Activated CD4-positive, alpha-beta T cell treated with anti-CD3 and anti-CD28 coated beads, Interleukin-2, amount 10 ng/mL, durations not matched to agents 24 days and 14 days (primary cell): ENCODE measurements at regions not wholly inside any gene's neighbourhood (a gene's known extent, or its start where the extent isn't known, plus 50 kb on each side); places are given as distances from the start of the nearest gene placed in this dataset.

ENCODE experiments used
- DNase-seq: peaks from one replicate; pipeline ENCODE4 v3.0.0; 2022
- H3K27ac Mint-ChIP-seq: one replicate; pipeline ENCODE4 v1.8.0; 2022; ENCODE audit warnings: mild to moderate bottlenecking, mixed read lengths
- H3K27me3 Mint-ChIP-seq: one replicate; pipeline ENCODE4 v1.8.0; 2022; ENCODE audit warnings: mixed read lengths
- H3K36me3 Mint-ChIP-seq: one replicate; pipeline ENCODE4 v1.8.0; 2022; ENCODE audit warnings: low read depth, mild to moderate bottlenecking, mixed read lengths
- H3K4me1 Mint-ChIP-seq: one replicate; pipeline ENCODE4 v1.8.0; 2021; ENCODE audit warnings: mixed read lengths
- H3K4me3 Mint-ChIP-seq: one replicate; pipeline ENCODE4 v1.8.0; 2022; ENCODE audit warnings: mild to moderate bottlenecking, moderate library complexity, mixed read lengths
- H3K9me3 Mint-ChIP-seq: one replicate; pipeline ENCODE4 v1.8.0; 2021; ENCODE audit warnings: mixed read lengths
- intact Hi-C: fragments of 100-400 bp; cut with micrococcal nuclease; formaldehyde crosslinking; loops from one replicate; pipeline ENCODE4 v1.15.1; 2023

DNA sequence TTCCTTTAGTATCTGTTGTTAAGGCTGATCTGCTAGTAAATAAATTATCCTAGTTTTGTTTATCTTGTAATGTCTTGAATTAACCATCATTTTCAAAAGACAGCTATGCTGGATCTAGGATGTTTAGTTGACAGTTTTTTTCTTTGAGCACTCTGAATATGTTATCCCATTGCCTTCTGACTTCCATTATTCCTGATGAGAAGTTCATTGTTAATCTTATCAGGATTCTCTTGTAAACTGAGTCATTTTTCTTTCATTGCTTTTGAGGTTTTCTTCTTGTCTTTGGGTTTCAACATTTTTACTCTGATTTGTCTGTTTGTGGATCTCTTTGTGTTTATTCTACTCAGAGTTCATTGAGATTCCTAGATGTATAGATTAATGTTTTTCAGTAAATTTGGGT is 157.7 kb downstream of the WNT7A start:
- Mint-ChIP-seq H3K4me3 (no peak overlapping the region), H3K36me3 (no peaks in the 10 kb centered on the region), H3K27ac (no peak overlapping the region), H3K9me3 (peaks cover 4% of the 10 kb centered on the region), H3K4me1 (no peaks in the 10 kb centered on the region), H3K27me3 (peaks cover 14% of the 10 kb centered on the region)
- intact Hi-C loops: no loop called here
- DNase-seq: no peak

GRCh38 chr3:13718436-13718835 is 161.4 kb downstream of the WNT7A start:
- Mint-ChIP-seq H3K27ac (no peak overlapping the region), H3K27me3 (peaks cover 5% of the 10 kb centered on the region), H3K4me3 (no peak overlapping the region), H3K36me3 (no peaks in the 10 kb centered on the region), H3K9me3 (peaks cover 15% of the 10 kb centered on the region), H3K4me1 (no peaks in the 10 kb centered on the region)
- peak; percentile 39 for DNase-seq
- intact Hi-C loops: no loop called here

DNA sequence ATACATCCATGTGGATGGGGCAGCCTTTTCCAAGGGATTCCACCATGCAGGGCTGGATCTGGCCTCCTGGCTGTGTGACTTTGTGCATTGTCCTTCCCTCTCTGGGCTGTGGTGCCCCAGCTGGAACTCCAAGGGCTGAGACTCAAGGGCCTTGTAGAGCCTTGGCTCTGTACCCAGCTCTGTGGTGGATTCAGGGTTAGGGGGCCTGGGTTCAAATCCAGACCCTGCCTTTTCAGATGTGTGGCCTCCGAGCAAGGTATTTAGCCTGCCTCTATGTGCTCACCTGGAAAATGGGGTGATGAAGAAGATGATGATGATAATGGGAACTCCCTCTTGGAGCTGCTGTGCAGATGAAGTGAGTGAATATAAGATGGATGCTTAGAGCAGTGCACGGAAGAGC is 161.9 kb downstream of the WNT7A start:
- Mint-ChIP-seq H3K4me3 (no peak overlapping the region), H3K27ac (no peak overlapping the region), H3K4me1 (no peaks in the 10 kb centered on the region), H3K36me3 (no peaks in the 10 kb centered on the region), H3K27me3 (peaks cover 2% of the 10 kb centered on the region), H3K9me3 (peaks cover 19% of the 10 kb centered on the region)
- intact Hi-C loops: no loop called here
- DNase-seq: peak; percentile 41

GRCh38 chr3:13717222-13717895 is 162.5 kb downstream of the WNT7A start:
- Mint-ChIP-seq H3K4me1 (no peaks in the 10 kb centered on the region), H3K9me3 (peaks cover 21% of the 10 kb centered on the region), H3K4me3 (no peak overlapping the region), H3K27ac (no peak overlapping the region), H3K36me3 (no peaks in the 10 kb centered on the region), H3K27me3 (no peaks in the 10 kb centered on the region)
- no peak for DNase-seq
- intact Hi-C loops: no loop called here

DNA sequence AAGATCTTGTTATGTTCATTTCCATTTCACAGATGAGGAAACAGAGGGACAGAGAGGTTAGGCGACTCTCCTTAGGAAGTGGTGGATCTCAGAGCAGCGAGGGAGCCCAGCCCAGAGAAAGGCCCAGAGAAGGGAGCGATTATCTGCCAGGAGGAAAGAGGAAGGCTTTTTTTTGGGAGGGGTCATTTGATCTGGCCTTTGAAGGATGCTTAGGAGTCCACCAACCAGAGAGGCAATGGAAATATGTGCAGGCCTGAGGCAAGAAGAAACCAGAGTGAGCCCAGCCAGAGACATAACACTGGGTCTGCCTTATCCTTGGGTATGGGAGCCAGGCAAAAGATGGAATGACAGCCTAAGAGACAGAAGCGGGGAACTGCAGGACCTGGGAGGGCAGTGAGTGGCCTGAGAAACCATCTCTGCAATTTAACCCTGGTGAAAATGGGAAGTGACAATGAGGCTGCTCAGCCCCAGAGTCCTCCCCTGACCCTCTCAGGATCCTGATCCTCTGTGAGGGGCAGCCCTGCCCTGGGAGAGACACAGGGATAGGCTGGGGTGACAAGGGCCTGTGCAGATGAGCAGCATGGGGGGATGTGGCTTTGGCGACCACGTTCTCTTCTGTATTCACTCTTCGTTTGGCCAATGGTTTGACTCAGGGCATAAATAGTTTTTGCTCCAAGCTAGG is 163.2 kb downstream of the WNT7A start:
- intact Hi-C loops: no loop called here
- H3K27me3 Mint-ChIP-seq: no peaks in the 10 kb centered on the region
- H3K4me3 Mint-ChIP-seq: no peak overlapping the region
- peak; percentile 47 for DNase-seq
- no peaks in the 10 kb centered on the region for H3K4me1 Mint-ChIP-seq
- H3K9me3 Mint-ChIP-seq: peaks cover 28% of the 10 kb centered on the region
- no peaks in the 10 kb centered on the region for H3K36me3 Mint-ChIP-seq
- no peak overlapping the region for H3K27ac Mint-ChIP-seq

- H3K4me1 Mint-ChIP-seq: no peaks in the 10 kb centered on the region
- H3K9me3 Mint-ChIP-seq: peaks cover 35% of the 10 kb centered on the region
- peak; percentile 45 for DNase-seq
- intact Hi-C loops: no loop called here
- H3K4me3 Mint-ChIP-seq: no peak overlapping the region
- H3K36me3 Mint-ChIP-seq: no peaks in the 10 kb centered on the region
- H3K27me3 Mint-ChIP-seq: no peaks in the 10 kb centered on the region
- H3K27ac Mint-ChIP-seq: no peak overlapping the region
These were observed 163.9 kb downstream of the WNT7A start for GRCh38 chr3:13715961-13716360.

GRCh38 chr3:13715167-13715954 is 164.5 kb downstream of the WNT7A start:
- H3K4me3 Mint-ChIP-seq: no peak overlapping the region
- intact Hi-C loops: no loop called here
- no peaks in the 10 kb centered on the region for H3K27me3 Mint-ChIP-seq
- no peak overlapping the region for H3K27ac Mint-ChIP-seq
- DNase-seq: peak; percentile 34
- H3K4me1 Mint-ChIP-seq: no peaks in the 10 kb centered on the region
- no peaks in the 10 kb centered on the region for H3K36me3 Mint-ChIP-seq
- peaks cover 38% of the 10 kb centered on the region for H3K9me3 Mint-ChIP-seq

DNA sequence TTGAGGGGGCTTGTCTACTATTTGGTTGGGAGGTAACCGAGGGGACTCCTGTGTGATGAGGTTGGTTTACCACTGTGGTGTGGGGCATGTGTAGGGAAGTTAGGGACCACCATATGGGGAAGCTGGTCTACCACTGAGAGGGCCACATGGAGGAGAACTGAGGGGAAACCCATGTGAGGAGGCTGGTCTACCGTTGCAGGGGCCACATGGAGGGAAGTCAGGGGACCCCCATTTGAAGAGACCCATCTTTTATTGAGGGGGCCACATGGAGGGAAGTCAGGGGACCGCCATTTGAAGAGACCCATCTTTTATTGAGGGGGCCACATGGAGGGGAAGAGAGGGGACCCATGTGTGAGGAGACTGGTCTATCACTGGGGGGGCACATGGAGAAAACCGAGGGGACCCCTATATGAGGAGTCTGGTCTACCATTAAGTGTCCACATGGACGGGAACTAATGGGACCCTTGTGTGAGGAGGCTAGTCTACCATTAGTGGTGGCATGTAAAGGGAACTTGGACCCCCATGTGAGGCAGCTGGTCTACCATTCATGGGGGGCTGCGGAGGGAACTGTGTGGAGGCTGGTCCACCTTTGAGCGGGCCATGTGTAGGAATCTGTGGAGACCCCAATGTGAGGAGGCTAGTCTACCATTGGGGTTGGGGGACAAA is 165.5 kb downstream of the FBLN2 start:
- Mint-ChIP-seq H3K27ac (no peak overlapping the region), H3K27me3 (no peaks in the 10 kb centered on the region), H3K4me3 (no peak overlapping the region), H3K4me1 (no peaks in the 10 kb centered on the region), H3K36me3 (no peaks in the 10 kb centered on the region), H3K9me3 (peaks cover 48% of the 10 kb centered on the region)
- peak; percentile 41 for DNase-seq
- intact Hi-C loops: no loop called here

- intact Hi-C loops: no loop called here
- H3K27me3 Mint-ChIP-seq: no peaks in the 10 kb centered on the region
- H3K4me1 Mint-ChIP-seq: no peaks in the 10 kb centered on the region
- DNase-seq: peak; percentile 26
- H3K27ac Mint-ChIP-seq: no peak overlapping the region
- H3K9me3 Mint-ChIP-seq: peaks cover 57% of the 10 kb centered on the region
- no peaks in the 10 kb centered on the region for H3K36me3 Mint-ChIP-seq
- no peak overlapping the region for H3K4me3 Mint-ChIP-seq
These were observed 164.5 kb downstream of the FBLN2 start for GRCh38 chr3:13713396-13713795.

DNA sequence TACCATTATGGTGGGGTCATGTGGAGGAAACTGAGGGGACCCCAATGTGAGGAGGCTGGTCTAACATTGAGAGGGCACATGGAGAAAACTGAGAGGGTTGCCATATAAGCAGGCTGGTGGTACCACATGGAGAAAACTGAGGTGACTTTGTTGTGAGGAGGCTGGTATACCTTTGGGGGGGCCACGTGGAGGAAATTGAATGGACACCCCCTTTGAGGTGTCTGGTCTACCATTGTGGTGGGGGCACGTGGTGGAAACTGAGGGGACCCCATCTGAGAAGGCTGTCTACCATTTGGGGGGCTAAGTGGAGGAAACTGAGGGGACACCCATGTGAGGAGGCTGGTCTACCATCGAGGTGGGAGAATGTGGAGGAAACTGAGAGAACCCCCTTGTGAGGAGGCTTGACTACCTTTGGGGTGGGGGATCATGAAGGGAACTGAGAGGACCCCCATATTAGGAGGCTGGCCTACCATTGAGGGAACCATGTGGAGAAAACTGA is 163.8 kb downstream of the FBLN2 start:
- H3K4me3 Mint-ChIP-seq: no peak overlapping the region
- no peaks in the 10 kb centered on the region for H3K27me3 Mint-ChIP-seq
- peaks cover 63% of the 10 kb centered on the region for H3K9me3 Mint-ChIP-seq
- H3K4me1 Mint-ChIP-seq: no peaks in the 10 kb centered on the region
- no peak for DNase-seq
- intact Hi-C loops: no loop called here
- no peak overlapping the region for H3K27ac Mint-ChIP-seq
- no peaks in the 10 kb centered on the region for H3K36me3 Mint-ChIP-seq

GRCh38 chr3:13711911-13712650 is 163.2 kb downstream of the FBLN2 start:
- DNase-seq: no peak
- H3K9me3 Mint-ChIP-seq: peaks cover 68% of the 10 kb centered on the region

GRCh38 chr3:13710251-13710650 is 161.3 kb downstream of the FBLN2 start:
- Mint-ChIP-seq H3K27ac (no peak overlapping the region), H3K4me3 (no peak overlapping the region), H3K9me3 (peaks cover 85% of the 10 kb centered on the region), H3K27me3 (no peaks in the 10 kb centered on the region), H3K4me1 (no peaks in the 10 kb centered on the region), H3K36me3 (no peaks in the 10 kb centered on the region)
- no peak for DNase-seq
- intact Hi-C loops: no loop called here

More at GRCh38 chr3:13711911-13712650, 163.2 kb downstream of the FBLN2 start:
- no peaks in the 10 kb centered on the region for H3K4me1 Mint-ChIP-seq
- no peaks in the 10 kb centered on the region for H3K36me3 Mint-ChIP-seq
- no peak overlapping the region for H3K4me3 Mint-ChIP-seq
- no peaks in the 10 kb centered on the region for H3K27me3 Mint-ChIP-seq
- intact Hi-C loops: no loop called here
- no peak overlapping the region for H3K27ac Mint-ChIP-seq

DNA sequence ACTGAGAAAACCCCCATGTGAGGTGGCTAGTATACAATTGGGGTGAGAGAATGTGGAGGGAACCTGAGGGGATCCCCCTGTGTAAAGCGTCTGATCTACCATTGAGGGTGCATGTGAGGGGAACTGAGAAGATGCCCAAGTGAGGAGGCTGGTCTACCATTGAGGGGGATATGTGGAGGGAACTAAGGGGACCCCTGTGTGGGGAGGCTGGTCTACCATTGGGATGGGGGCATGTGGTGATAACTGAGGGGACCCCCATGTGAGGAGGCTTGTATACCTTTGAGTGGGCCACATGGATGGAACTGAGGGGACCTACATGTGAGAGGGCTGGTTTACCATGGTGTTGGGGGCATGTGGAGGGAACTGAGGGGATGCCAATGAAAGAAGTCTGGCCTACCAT is 160.8 kb downstream of the FBLN2 start:
- no peak for DNase-seq
- no peaks in the 10 kb centered on the region for H3K4me1 Mint-ChIP-seq
- no peak overlapping the region for H3K4me3 Mint-ChIP-seq
- H3K36me3 Mint-ChIP-seq: no peaks in the 10 kb centered on the region
- intact Hi-C loops: no loop called here
- no peaks in the 10 kb centered on the region for H3K27me3 Mint-ChIP-seq
- H3K9me3 Mint-ChIP-seq: peaks cover 89% of the 10 kb centered on the region
- H3K27ac Mint-ChIP-seq: no peak overlapping the region
